ENCODE measurements at regions not wholly inside any gene's neighbourhood (a gene's known extent, or its start where the extent isn't known, plus 50 kb on each side); places are given as distances from the start of the nearest gene placed in this dataset.

DNA sequence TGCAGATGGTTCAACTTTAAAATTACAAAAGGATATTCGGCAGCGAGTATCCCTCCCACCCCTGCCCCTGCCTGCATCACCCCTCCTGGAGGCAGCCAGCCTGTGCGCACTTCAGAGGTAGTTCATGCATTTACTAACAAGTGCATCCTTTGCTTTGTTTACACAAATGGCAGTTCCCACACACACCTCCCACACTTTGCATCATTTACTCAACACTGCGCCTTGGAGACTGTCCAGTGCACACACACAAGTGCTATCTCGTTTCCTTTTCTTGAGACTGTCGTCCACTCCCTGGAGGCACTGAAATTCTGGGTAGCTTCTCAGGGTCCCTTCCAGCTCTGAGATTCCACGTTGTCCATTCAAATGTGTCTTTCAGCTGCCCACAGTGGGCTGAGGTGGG, 53.1 kb upstream of the VSX1 start:
- TF ChIP-seq, protein P1, sequence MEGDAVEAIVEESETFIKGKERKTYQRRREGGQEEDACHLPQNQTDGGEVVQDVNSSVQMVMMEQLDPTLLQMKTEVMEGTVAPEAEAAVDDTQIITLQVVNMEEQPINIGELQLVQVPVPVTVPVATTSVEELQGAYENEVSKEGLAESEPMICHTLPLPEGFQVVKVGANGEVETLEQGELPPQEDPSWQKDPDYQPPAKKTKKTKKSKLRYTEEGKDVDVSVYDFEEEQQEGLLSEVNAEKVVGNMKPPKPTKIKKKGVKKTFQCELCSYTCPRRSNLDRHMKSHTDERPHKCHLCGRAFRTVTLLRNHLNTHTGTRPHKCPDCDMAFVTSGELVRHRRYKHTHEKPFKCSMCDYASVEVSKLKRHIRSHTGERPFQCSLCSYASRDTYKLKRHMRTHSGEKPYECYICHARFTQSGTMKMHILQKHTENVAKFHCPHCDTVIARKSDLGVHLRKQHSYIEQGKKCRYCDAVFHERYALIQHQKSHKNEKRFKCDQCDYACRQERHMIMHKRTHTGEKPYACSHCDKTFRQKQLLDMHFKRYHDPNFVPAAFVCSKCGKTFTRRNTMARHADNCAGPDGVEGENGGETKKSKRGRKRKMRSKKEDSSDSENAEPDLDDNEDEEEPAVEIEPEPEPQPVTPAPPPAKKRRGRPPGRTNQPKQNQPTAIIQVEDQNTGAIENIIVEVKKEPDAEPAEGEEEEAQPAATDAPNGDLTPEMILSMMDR (conservative IDR thresholded peaks at IDR 0.05) = no peak
- no peaks in the 10 kb centered on the region for H3K79me2 ChIP-seq (ENCODE audit: insufficient read depth, low read length)
- H2BK5ac ChIP-seq (ENCODE audit: insufficient read length, low read length) = no peak overlapping the region
- no CpG with 5 or more reads among the region's 7 CpGs for WGBS (ENCODE audit: extremely low coverage, insufficient read length, low lambda C conversion rate)
- no peak overlapping the region for H3K18ac ChIP-seq (ENCODE audit: insufficient read length, low read depth, low read length)
- H3K9me3 ChIP-seq (ENCODE audit: control insufficient read depth, low read depth, low read length) = no peaks in the 10 kb centered on the region
- no peak overlapping the region for H3K27ac Mint-ChIP-seq
- no peaks in the 10 kb centered on the region for H3K27me3 ChIP-seq (ENCODE audit: insufficient read depth, low read length)
- H2BK20ac ChIP-seq (ENCODE audit: low read depth, low read length, poor library complexity, severe bottlenecking) = no peak overlapping the region
- H2BK12ac ChIP-seq (ENCODE audit: insufficient read length, low read depth, low read length) = no peak overlapping the region
- H3K4me1 Mint-ChIP-seq = peaks cover 11 to 12% of the 10 kb centered on the region in 2 experiments
- H3K27ac ChIP-seq (ENCODE audit: insufficient read length, low read depth, low read length) = no peak overlapping the region
- no peak overlapping the region for H4K5ac ChIP-seq (ENCODE audit: insufficient read length, low read depth, low read length)
- H3K4me1 ChIP-seq (ENCODE audit: insufficient read depth, low read length) = no peaks in the 10 kb centered on the region; the same call in 1 of the 2 replicates
- H3K4me3 Mint-ChIP-seq = no peak overlapping the region
- no peaks in the 10 kb centered on the region for H4K20me1 ChIP-seq (ENCODE audit: control insufficient read depth, insufficient read depth, insufficient read length)
- H4K91ac ChIP-seq (ENCODE audit: insufficient read length, low read depth, low read length) = no peak overlapping the region
- H3K79me1 ChIP-seq (ENCODE audit: insufficient read depth, low read depth, low read length, poor library complexity, severe bottlenecking) = no peaks in the 10 kb centered on the region
- H3K4ac ChIP-seq (ENCODE audit: low read depth, low read length) = no peak overlapping the region
- H3K23ac ChIP-seq (ENCODE audit: insufficient read length, low read depth, low read length) = no peak overlapping the region
- no peak overlapping the region for H3K4me2 ChIP-seq (ENCODE audit: insufficient read depth, insufficient read length, low read length)
- no peak overlapping the region for H2BK120ac ChIP-seq (ENCODE audit: low read depth, low read length, poor library complexity, severe bottlenecking)
- no peak overlapping the region for H4K8ac ChIP-seq (replicated peaks; ENCODE audit: insufficient read length, low read depth, low read length)
- no peak overlapping the region for H2AK5ac ChIP-seq (ENCODE audit: insufficient read length, low read length)
- DNase-seq = no peak
- H2BK15ac ChIP-seq (ENCODE audit: low read depth, low read length) = no peak overlapping the region; the same call in 1 of the 2 replicates
- H3K36me3 Mint-ChIP-seq (ENCODE audit: insufficient read depth in 1 of 3, low read depth in 3 of 3) = no peaks in the 10 kb centered on the region; a peak in 1 of 7 replicates
- no peak overlapping the region for H3K56ac ChIP-seq (ENCODE audit: insufficient read length, low read depth, low read length)
- H3T11ph ChIP-seq (ENCODE audit: low read length) = no peak overlapping the region
- H3K9ac ChIP-seq (ENCODE audit: extremely low read depth, insufficient read length, low read length) = no peak overlapping the region
- no peaks in the 10 kb centered on the region for H3K23me2 ChIP-seq (ENCODE audit: insufficient read length, low read depth, low read length, poor library complexity, severe bottlenecking)
- H3K27me3 Mint-ChIP-seq (ENCODE audit: low read depth) = peaks cover 2% of the 10 kb centered on the region
- H3K9me3 Mint-ChIP-seq = peaks cover 0 to 4% of the 10 kb centered on the region in 2 experiments; a peak in 3 of 5 replicates
- no peak overlapping the region for H2AFZ ChIP-seq (ENCODE audit: low read length)
- H3K14ac ChIP-seq (ENCODE audit: insufficient read depth, low read length) = no peak overlapping the region
